Upper lobe of left lung (tissue), 6 donors: ENCODE measurements at regions not wholly inside any gene's neighbourhood (a gene's known extent, or its start where the extent isn't known, plus 50 kb on each side); places are given as distances from the start of the nearest gene placed in this dataset.

ENCODE experiments used
- ATAC-seq, 2 donors: fragments of 200-7000 bp; cut with Tn5 transposase; one replicate each; pipeline ENCODE4 v1.9.1; 2022; ENCODE audit warnings: mild to moderate bottlenecking in 2 of 2, moderate library complexity in 2 of 2; ENCODE audit not compliant: low FRiP score in 2 of 2
- DNase-seq, 2 donors: peaks; one replicate each; pipeline ENCODE4 v3.0.0-alpha.2; 2019 to 2020
- H3K27ac ChIP-seq, 4 donors: fragments of 200-600 bp; sonication (generic); one replicate each; pipeline ENCODE4 v1.5.1; 2016 to 2019
- H3K27me3 ChIP-seq, 4 donors: fragments of 200-600 bp; sonication (generic); one replicate each; pipeline ENCODE4 v1.5.1; 2017 to 2019
- H3K36me3 ChIP-seq, 4 donors: fragments of 200-600 bp; sonication (generic); one replicate each; pipeline ENCODE4 v1.5.1; 2016 to 2019
- H3K4me1 ChIP-seq, 4 donors: fragments of 200-600 bp; sonication (generic); one replicate each; pipeline ENCODE4 v1.5.1; 2018 to 2019
- H3K4me3 ChIP-seq, 4 donors: fragments of 200-600 bp; sonication (generic); one replicate each; pipeline ENCODE4 v1.5.1; 2017 to 2019; ENCODE audit warnings: mild to moderate bottlenecking in 2 of 4, moderate library complexity in 1 of 4
- H3K9me3 ChIP-seq, 4 donors: fragments of 200-600 bp; sonication (generic); one replicate each; pipeline ENCODE4 v1.5.1; 2018 to 2019
- CTCF ChIP-seq, 6 experiments: fragments of 450-650 bp in 4 of 6; fragments of 200-600 bp in 2 of 6; sonication (generic) in 2 of 6; IDR thresholded peaks; one replicate each; pipeline ENCODE4 v1.5.1; 2016 to 2019; ENCODE audit warnings: antibody characterized with exemption in 6 of 6
- EP300 ChIP-seq, 4 donors: sonication (generic); formaldehyde crosslinking; IDR thresholded peaks; one replicate each; pipeline ENCODE4 v1.5.1; 2017; ENCODE audit warnings: antibody characterized with exemption in 4 of 4, control low read depth in 2 of 4
- POLR2A ChIP-seq, 4 donors: fragments of 450-650 bp; IDR thresholded peaks; one replicate each; pipeline ENCODE4 v1.5.1; 2016 to 2017; ENCODE audit warnings: antibody characterized with exemption in 4 of 4, mild to moderate bottlenecking in 2 of 4
- POLR2AphosphoS5 ChIP-seq, 2 donors: sonication (generic); formaldehyde crosslinking; IDR thresholded peaks; one replicate each; pipeline ENCODE4 v1.5.1; 2017; ENCODE audit warnings: antibody characterized with exemption in 2 of 2
- WGBS, 2 donors: methylation state at CpG; one replicate each; pipeline ENCODE4 v1.1.5; 2017 to 2018; 5-methylcytosine and 5-hydroxymethylcytosine counted together
- donor health status: DM: no; HTN: no; CAD: no; lungs with moderate emphysema.
- donor health status: DM: no; HTN: yes; CAD: no; lungs with severe emphysema.

- DNase-seq (no peak), ATAC-seq (no peak)
- WGBS, 2 donors = 76 to 81% methylated on average over 2 of the region's 2 CpGs
- Histone ChIP-seq H3K27ac (no peak overlapping the region), H3K4me1 (no peaks in the 10 kb centered on the region), H3K4me3 (no peak overlapping the region), H3K27me3 (no peaks in the 10 kb centered on the region), H3K36me3 (no peaks in the 10 kb centered on the region), H3K9me3 (no peaks in the 10 kb centered on the region)
- TF ChIP-seq CTCF (IDR thresholded peaks at IDR 0.05) = no peak
- no peak for TF ChIP-seq POLR2AphosphoS5 (IDR thresholded peaks at IDR 0.05)
- TF ChIP-seq POLR2A (IDR thresholded peaks at IDR 0.05) = no peak
- TF ChIP-seq EP300 (IDR thresholded peaks at IDR 0.05) = no peak
These were observed 280.9 kb upstream of the STXBP5 start for GRCh38 chr6:146923205-146923833.

- Histone ChIP-seq H3K27me3 (no peaks in the 10 kb centered on the region), H3K36me3 (no peaks in the 10 kb centered on the region), H3K4me1 (no peaks in the 10 kb centered on the region), H3K9me3 (no peaks in the 10 kb centered on the region), H3K4me3 (no peak overlapping the region), H3K27ac (no peak overlapping the region)
- ATAC-seq (no peak), DNase-seq (no peak)
- TF ChIP-seq POLR2A (IDR thresholded peaks at IDR 0.05) (no peak), EP300 (IDR thresholded peaks at IDR 0.05) (no peak), CTCF (IDR thresholded peaks at IDR 0.05) (no peak), POLR2AphosphoS5 (IDR thresholded peaks at IDR 0.05) (no peak)
- 92 to 95% methylated on average over 3 of the region's 3 CpGs for WGBS, 2 donors
These were observed 278.4 kb upstream of the STXBP5 start for GRCh38 chr6:146925846-146926245.

- WGBS, 2 donors = 93 to 96% methylated on average over 2 of the region's 2 CpGs
- Histone ChIP-seq H3K4me1 (no peaks in the 10 kb centered on the region), H3K4me3 (no peak overlapping the region), H3K9me3 (no peaks in the 10 kb centered on the region), H3K27me3 (no peaks in the 10 kb centered on the region), H3K27ac (no peak overlapping the region), H3K36me3 (no peaks in the 10 kb centered on the region)
- no peak for DNase-seq
- TF ChIP-seq POLR2AphosphoS5 (IDR thresholded peaks at IDR 0.05) (no peak), POLR2A (IDR thresholded peaks at IDR 0.05) (no peak)
- ATAC-seq = no peak
These were observed 275.7 kb upstream of the STXBP5 start for GRCh38 chr6:146928503-146928902.

- DNase-seq = no peak
- ATAC-seq = no peak
- TF ChIP-seq POLR2A (IDR thresholded peaks at IDR 0.05) = no peak
- no peak for TF ChIP-seq CTCF (IDR thresholded peaks at IDR 0.05)
- no peak for TF ChIP-seq EP300 (IDR thresholded peaks at IDR 0.05)
- Histone ChIP-seq H3K4me1 (no peaks in the 10 kb centered on the region), H3K36me3 (no peaks in the 10 kb centered on the region), H3K27me3 (no peaks in the 10 kb centered on the region), H3K9me3 (no peaks in the 10 kb centered on the region), H3K4me3 (no peak overlapping the region), H3K27ac (no peak overlapping the region)
- WGBS, 2 donors = 89 to 91% methylated on average over 1 of the region's 1 CpG
These were observed 273.0 kb upstream of the STXBP5 start for GRCh38 chr6:146931214-146931613.

GRCh38 chr6:146937316-146937715 is 266.9 kb upstream of the STXBP5 start:
- Histone ChIP-seq H3K4me3 (no peak overlapping the region), H3K27me3 (no peaks in the 10 kb centered on the region), H3K36me3 (no peaks in the 10 kb centered on the region), H3K9me3 (no peaks in the 10 kb centered on the region), H3K27ac (no peak overlapping the region), H3K4me1 (no peaks in the 10 kb centered on the region)
- ATAC-seq (no peak), DNase-seq (no peak)
- TF ChIP-seq POLR2AphosphoS5 (IDR thresholded peaks at IDR 0.05) = no peak
- no peak for TF ChIP-seq EP300 (IDR thresholded peaks at IDR 0.05)
- TF ChIP-seq POLR2A (IDR thresholded peaks at IDR 0.05) = no peak
- TF ChIP-seq CTCF (IDR thresholded peaks at IDR 0.05) = no peak
- 82 to 89% methylated on average over 1 of the region's 1 CpG for WGBS, 2 donors
